Memory B cell (primary cell): ENCODE measurements at regions not wholly inside any gene's neighbourhood (a gene's known extent, or its start where the extent isn't known, plus 50 kb on each side); places are given as distances from the start of the nearest gene placed in this dataset.
A peak's percentile ranks its signal among the peaks of the same experiment; 100 is the strongest.
"Not testable (repeated sequence)": the region's sequence is repeated elsewhere in the genome, so short reads cannot be mapped to it uniquely, and the experiment has no call there.

ENCODE experiments used
- ATAC-seq: fragments of 150-1000 bp; cut with Tn5 transposase; 2 replicates; pipeline ENCODE4 v1.10.0; 2021; ENCODE audit warnings: low read depth, mild to moderate bottlenecking, moderate library complexity
- DNase-seq, 2 donors: peaks; one replicate each; pipeline ENCODE4 v3.0.0; 2022; ENCODE audit warnings: low spot score in 2 of 2
- H3K27ac Mint-ChIP-seq: one replicate; pipeline ENCODE4 v1.8.0; 2022; ENCODE audit warnings: mild to moderate bottlenecking, moderate library complexity, mixed read lengths
- H3K27me3 Mint-ChIP-seq: one replicate; pipeline ENCODE4 v1.8.0; 2022; ENCODE audit warnings: mixed read lengths
- H3K36me3 Mint-ChIP-seq: one replicate; pipeline ENCODE4 v1.8.0; 2022; ENCODE audit warnings: mild to moderate bottlenecking, mixed read lengths
- H3K4me1 Mint-ChIP-seq: one replicate; pipeline ENCODE4 v1.8.0; 2022; ENCODE audit warnings: mixed read lengths
- H3K4me3 Mint-ChIP-seq: one replicate; pipeline ENCODE4 v1.8.0; 2022; ENCODE audit warnings: mild to moderate bottlenecking, moderate library complexity, mixed read lengths
- H3K9me3 Mint-ChIP-seq: one replicate; pipeline ENCODE4 v1.8.0; 2022; ENCODE audit warnings: mixed read lengths

DNA sequence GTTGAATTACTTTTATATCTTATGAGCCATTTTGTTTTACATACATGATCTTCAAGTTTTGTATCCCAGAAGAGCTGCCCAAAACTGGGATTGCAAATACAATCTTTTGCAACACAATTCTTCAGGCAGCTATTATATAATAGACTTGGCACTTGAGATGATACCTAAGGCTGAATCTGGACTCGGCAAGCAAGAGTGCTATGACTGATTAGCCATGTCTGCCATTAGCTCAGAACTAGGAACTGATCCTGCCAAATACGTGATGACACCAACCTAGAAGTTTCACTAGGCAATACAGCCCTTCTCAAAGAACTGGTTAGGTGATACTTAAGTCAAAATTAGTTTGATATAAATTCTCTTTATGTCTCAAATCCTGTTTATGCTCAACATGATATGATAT, 619.6 kb downstream of the CPS1 start:
- no peaks in the 10 kb centered on the region for H3K4me1 Mint-ChIP-seq
- H3K27me3 Mint-ChIP-seq = no peaks in the 10 kb centered on the region
- no peaks in the 10 kb centered on the region for H3K9me3 Mint-ChIP-seq
- H3K27ac Mint-ChIP-seq = no peak overlapping the region
- H3K4me3 Mint-ChIP-seq = no peak overlapping the region
- no peak for ATAC-seq
- no peak for DNase-seq
- H3K36me3 Mint-ChIP-seq = no peaks in the 10 kb centered on the region

GRCh38 chr2:211176514-211177141, 620.2 kb downstream of the CPS1 start:
- Mint-ChIP-seq H3K4me3 (no peak overlapping the region), H3K27me3 (no peaks in the 10 kb centered on the region), H3K9me3 (no peaks in the 10 kb centered on the region), H3K27ac (no peak overlapping the region), H3K36me3 (no peaks in the 10 kb centered on the region), H3K4me1 (no peaks in the 10 kb centered on the region)
- ATAC-seq (no peak), DNase-seq (no peak)

- Mint-ChIP-seq H3K27ac (no peak overlapping the region), H3K36me3 (no peaks in the 10 kb centered on the region), H3K27me3 (no peaks in the 10 kb centered on the region), H3K4me1 (no peaks in the 10 kb centered on the region), H3K4me3 (no peak overlapping the region), H3K9me3 (no peaks in the 10 kb centered on the region)
- DNase-seq = no peak
- no peak for ATAC-seq
These were observed 625.2 kb downstream of the CPS1 start for GRCh38 chr2:211181626-211182025.

GRCh38 chr2:211187602-211188001, 631.2 kb downstream of the CPS1 start:
- Mint-ChIP-seq H3K27me3 (no peaks in the 10 kb centered on the region), H3K4me3 (no peak overlapping the region), H3K9me3 (no peaks in the 10 kb centered on the region), H3K4me1 (no peaks in the 10 kb centered on the region), H3K36me3 (no peaks in the 10 kb centered on the region), H3K27ac (no peak overlapping the region)
- DNase-seq (no peak), ATAC-seq (no peak)

DNA sequence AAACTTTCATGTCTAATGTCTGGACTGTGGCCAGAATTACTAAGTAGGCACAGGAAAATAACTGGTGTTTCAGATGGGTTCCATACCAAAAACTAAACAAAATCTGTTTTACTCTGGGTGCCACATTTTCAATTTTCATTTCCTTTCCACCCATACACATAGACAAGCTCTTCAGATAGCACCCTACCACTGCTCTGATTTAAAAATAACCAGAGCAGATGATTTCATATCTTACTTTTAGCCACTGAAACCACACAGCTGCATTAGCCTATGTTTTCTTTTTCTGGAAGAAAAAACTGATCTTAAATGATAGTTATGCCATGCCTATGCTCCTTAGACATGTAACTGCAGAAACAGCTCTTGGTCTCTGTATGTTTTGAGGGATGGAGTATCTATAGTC, 647.6 kb downstream of the CPS1 start:
- no peak for ATAC-seq
- Mint-ChIP-seq H3K4me3 (no peak overlapping the region), H3K27ac (no peak overlapping the region), H3K4me1 (no peaks in the 10 kb centered on the region), H3K36me3 (no peaks in the 10 kb centered on the region), H3K27me3 (no peaks in the 10 kb centered on the region), H3K9me3 (peaks cover 1% of the 10 kb centered on the region)
- DNase-seq = no peak

DNA sequence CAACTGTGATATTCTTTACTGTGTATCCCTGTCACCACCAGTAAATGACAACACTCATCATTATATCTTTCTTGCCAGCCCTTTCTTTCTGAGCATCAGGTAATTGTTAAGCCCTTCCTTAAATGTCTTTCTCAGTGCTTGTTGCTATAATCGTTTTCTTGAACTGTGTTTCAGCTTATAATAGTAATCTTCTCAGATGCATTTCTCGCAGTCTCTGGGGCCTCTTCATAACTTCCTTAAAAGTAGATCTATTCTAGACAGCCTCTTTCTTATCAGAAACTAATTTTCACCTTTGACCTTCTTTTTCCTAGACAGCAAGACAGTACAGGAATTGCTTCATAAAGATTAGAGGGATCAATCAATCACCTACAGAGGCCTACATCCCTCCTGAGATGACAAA, 648.1 kb downstream of the CPS1 start:
- peaks cover 1% of the 10 kb centered on the region for H3K9me3 Mint-ChIP-seq
- DNase-seq (no peak), ATAC-seq (no peak)
- H3K4me1 Mint-ChIP-seq = no peaks in the 10 kb centered on the region
- no peak overlapping the region for H3K27ac Mint-ChIP-seq
- no peaks in the 10 kb centered on the region for H3K27me3 Mint-ChIP-seq
- no peaks in the 10 kb centered on the region for H3K36me3 Mint-ChIP-seq
- H3K4me3 Mint-ChIP-seq = no peak overlapping the region

DNA sequence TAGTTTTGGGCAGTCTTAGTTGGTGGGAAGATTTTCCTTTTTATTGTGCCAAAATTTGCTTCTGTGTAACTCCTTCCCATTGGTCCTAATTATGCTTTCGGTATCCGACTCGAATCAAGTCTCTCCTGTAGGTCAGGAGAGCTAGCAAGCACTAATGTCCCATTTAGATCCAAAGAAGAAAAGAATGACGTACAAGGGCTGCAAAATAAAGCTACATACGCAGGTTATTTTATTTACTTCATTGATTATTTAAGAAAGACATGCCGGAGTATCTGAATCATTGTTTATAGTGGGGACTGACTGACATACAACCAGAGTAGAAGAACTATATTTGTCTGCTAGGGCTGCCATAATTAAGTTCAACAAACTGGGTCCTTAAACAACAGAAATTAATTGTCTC, 648.5 kb downstream of the CPS1 start:
- Mint-ChIP-seq H3K4me3 (no peak overlapping the region), H3K36me3 (no peaks in the 10 kb centered on the region), H3K4me1 (no peaks in the 10 kb centered on the region), H3K27ac (no peak overlapping the region), H3K27me3 (no peaks in the 10 kb centered on the region), H3K9me3 (peaks cover 1% of the 10 kb centered on the region)
- DNase-seq (no peak), ATAC-seq (no peak)

DNA sequence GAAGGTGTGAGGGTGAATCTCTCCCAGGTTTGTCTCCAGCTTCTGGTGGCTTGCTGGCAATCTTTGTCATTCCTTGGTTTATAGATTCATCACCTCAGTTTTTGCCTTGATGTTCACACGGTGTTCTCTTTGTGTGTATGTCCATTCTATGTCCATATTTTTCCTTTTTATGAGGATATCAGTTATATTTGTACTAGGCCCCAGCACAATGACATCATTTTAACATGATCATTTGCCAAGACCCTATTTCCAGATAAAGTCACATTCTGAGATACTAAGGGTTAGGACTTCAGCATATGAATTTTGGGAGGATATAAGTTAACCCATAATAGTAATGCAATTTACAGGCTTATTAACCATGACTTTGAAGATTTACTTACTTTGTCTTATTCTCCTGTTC, 649.0 kb downstream of the CPS1 start:
- H3K9me3 Mint-ChIP-seq = peaks cover 1% of the 10 kb centered on the region
- H3K27me3 Mint-ChIP-seq = no peaks in the 10 kb centered on the region
- DNase-seq = no peak
- no peaks in the 10 kb centered on the region for H3K36me3 Mint-ChIP-seq
- no peaks in the 10 kb centered on the region for H3K4me1 Mint-ChIP-seq
- H3K4me3 Mint-ChIP-seq = no peak overlapping the region
- ATAC-seq = no peak
- no peak overlapping the region for H3K27ac Mint-ChIP-seq

DNA sequence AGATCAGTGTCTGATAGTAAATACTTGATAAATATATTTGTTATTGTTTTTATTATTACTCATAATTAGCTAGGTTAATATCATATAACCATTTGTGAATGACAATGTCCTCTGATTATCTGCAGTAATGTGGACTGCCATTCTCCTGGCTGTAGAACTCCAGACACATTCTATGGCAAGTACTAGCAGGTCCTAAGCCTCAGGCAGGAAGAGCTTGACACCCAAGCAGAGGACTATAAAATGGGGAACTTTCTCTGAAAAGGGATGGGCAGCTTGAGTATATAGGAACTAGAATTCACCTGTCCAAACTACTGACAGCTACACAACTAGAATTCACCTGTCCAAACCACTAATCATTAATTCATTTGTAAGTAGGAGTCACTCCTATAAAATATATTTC, 649.4 kb downstream of the CPS1 start:
- Mint-ChIP-seq H3K4me1 (no peaks in the 10 kb centered on the region), H3K4me3 (no peak overlapping the region), H3K27me3 (no peaks in the 10 kb centered on the region), H3K27ac (no peak overlapping the region), H3K9me3 (peaks cover 1% of the 10 kb centered on the region), H3K36me3 (no peaks in the 10 kb centered on the region)
- DNase-seq (no peak), ATAC-seq (no peak)

DNA sequence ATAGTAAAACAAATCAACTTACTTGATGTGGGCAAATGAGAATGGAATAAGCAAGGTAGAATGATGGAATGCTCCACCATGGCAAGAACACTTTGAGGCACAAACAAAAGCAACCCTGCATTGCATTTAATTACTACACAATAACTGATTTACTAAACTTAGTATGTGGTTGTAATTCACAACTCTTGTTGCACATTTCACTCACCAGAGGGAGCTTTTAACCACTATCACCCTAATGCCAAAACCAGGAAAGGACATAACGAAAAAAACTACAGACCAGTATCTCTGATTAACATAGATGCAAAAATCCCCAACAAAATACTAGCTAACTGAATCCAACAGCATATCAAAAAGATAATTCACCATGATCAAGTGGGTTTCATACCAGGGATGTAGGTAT, 659.8 kb downstream of the CPS1 start:
- ATAC-seq = no peak
- no peaks in the 10 kb centered on the region for H3K9me3 Mint-ChIP-seq
- H3K4me1 Mint-ChIP-seq = no peaks in the 10 kb centered on the region
- H3K36me3 Mint-ChIP-seq = no peaks in the 10 kb centered on the region
- no peaks in the 10 kb centered on the region for H3K27me3 Mint-ChIP-seq
- DNase-seq = no peak
- H3K27ac Mint-ChIP-seq = no peak overlapping the region
- H3K4me3 Mint-ChIP-seq = no peak overlapping the region

GRCh38 chr2:211219548-211219947, 663.1 kb downstream of the CPS1 start:
- not testable (repeated sequence) for DNase-seq, H3K36me3 Mint-ChIP-seq, H3K27me3 Mint-ChIP-seq, H3K9me3 Mint-ChIP-seq, ATAC-seq, H3K27ac Mint-ChIP-seq, H3K4me3 Mint-ChIP-seq, H3K4me1 Mint-ChIP-seq

DNA sequence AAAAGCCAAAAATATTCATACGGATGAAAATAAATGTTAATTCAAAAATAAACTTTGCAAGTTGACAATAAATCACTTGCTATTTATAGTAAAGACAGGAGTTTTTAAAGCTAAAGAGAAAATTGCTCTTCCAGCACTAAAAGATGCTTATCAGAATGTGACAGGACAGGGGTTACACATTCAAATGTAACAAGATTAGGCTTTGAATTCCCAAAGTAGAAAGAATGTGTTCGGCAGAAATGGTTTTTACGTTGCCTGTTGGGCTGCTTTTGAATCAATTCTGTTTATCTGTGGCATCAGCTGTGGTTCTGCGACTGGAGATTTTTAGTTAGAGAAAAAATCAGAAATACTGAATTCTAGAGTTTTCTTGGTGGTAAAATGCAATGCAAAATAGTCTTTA, 669.4 kb downstream of the CPS1 start:
- H3K27ac Mint-ChIP-seq = no peak overlapping the region
- no peak overlapping the region for H3K4me3 Mint-ChIP-seq
- H3K9me3 Mint-ChIP-seq = no peaks in the 10 kb centered on the region
- H3K27me3 Mint-ChIP-seq = no peaks in the 10 kb centered on the region
- no peaks in the 10 kb centered on the region for H3K36me3 Mint-ChIP-seq
- ATAC-seq = no peak
- no peaks in the 10 kb centered on the region for H3K4me1 Mint-ChIP-seq
- DNase-seq = no peak

DNA sequence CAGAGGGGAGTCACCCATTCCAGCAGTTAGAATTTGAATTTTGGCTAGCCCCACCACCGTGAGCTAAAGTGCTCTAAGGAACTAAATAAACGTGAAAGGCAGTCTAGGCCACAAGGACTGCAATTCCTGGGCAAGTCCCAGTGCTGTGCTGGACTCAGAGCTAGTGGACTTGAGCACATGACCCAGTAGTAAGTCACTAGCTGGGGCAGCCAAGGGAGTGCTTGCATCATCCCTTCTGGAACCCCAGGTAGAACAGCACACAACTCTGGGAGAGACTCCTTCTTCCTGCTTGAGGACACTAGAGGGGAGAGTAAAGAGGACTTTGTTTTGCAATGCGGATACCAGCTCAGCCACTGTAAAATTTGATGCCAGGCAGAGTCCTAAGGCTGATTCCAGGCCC, 672.2 kb downstream of the CPS1 start:
- Mint-ChIP-seq H3K27me3 (no peaks in the 10 kb centered on the region), H3K9me3 (no peaks in the 10 kb centered on the region), H3K4me1 (no peaks in the 10 kb centered on the region), H3K4me3 (no peak overlapping the region), H3K36me3 (no peaks in the 10 kb centered on the region), H3K27ac (no peak overlapping the region)
- DNase-seq = no peak
- ATAC-seq = no peak

DNA sequence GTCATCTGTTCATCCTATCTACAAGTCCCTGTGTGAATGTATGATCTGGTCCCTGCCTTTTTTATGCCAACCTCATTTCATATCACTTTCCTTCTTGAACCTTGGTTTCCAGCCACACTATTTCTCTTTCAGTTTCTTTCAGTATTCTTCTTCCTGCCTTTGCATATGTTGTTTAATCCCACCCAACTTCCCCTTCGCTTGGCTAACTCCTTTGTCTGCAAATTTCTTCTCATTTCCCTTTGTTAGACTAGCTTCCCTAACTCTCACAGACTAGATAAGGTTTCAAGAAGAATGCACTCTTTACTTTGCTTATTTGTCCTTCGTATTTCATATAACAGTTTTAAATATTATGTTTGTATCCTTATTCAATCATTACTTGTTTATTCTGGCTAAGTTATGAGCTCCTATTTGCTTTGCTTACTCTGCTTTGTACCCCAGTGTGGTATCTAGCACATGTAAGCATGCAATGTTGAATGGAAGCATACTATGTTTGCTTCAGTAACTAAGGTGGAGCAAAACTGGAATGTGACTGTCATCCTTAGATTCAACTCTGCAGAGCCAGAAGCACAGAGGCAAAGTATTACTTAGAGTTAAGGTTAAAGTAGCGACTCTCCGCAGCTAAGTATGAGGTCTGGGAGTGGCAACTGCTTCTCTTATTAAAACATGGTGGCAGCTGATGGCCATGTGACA, 681.3 kb downstream of the CPS1 start:
- H3K4me3 Mint-ChIP-seq = no peak overlapping the region
- no peaks in the 10 kb centered on the region for H3K36me3 Mint-ChIP-seq
- no peaks in the 10 kb centered on the region for H3K27me3 Mint-ChIP-seq
- DNase-seq (no peak), ATAC-seq (peak; percentile 51)
- H3K27ac Mint-ChIP-seq = no peak overlapping the region
- no peaks in the 10 kb centered on the region for H3K9me3 Mint-ChIP-seq
- H3K4me1 Mint-ChIP-seq = peaks cover 3% of the 10 kb centered on the region

DNA sequence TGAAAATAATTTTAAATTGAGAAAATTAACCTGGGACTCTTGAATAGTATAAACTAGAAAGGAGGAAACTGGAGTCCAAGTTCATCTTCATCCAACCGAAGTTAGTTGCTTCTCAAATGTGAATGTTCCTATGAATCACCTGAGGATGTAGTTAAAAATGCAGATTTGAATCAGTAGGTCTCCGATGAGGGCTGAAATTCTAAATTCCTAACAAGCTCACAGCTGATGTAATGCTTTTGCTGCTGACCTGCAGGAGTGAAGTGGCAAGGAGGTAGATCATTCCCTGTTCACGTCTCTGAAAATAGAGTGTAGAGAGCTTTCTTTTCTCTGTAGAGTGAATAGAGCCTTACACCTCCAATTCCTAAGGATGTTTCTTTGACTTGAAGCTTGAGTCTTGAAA, 685.5 kb downstream of the CPS1 start:
- DNase-seq (no peak), ATAC-seq (no peak)
- no peaks in the 10 kb centered on the region for H3K36me3 Mint-ChIP-seq
- no peak overlapping the region for H3K4me3 Mint-ChIP-seq
- H3K27me3 Mint-ChIP-seq = no peaks in the 10 kb centered on the region
- peaks cover 3% of the 10 kb centered on the region for H3K4me1 Mint-ChIP-seq
- no peaks in the 10 kb centered on the region for H3K9me3 Mint-ChIP-seq
- H3K27ac Mint-ChIP-seq = no peak overlapping the region
